ENCODE measurements at regions not wholly inside any gene's neighbourhood (a gene's known extent, or its start where the extent isn't known, plus 50 kb on each side); places are given as distances from the start of the nearest gene placed in this dataset.

GRCh38 chr10:111179514-111179913 lies 102.7 kb downstream of the ADRA2A start:
- Histone ChIP-seq H3T11ph (ENCODE audit: low read length) (no peak overlapping the region), H3K14ac (ENCODE audit: insufficient read depth, low read length) (no peak overlapping the region), H3K18ac (ENCODE audit: insufficient read length, low read depth, low read length) (no peak overlapping the region), H4K8ac (replicated peaks; ENCODE audit: insufficient read length, low read depth, low read length) (no peak overlapping the region), H2BK5ac (ENCODE audit: insufficient read length, low read length) (no peak overlapping the region), H3K23ac (ENCODE audit: insufficient read length, low read depth, low read length) (no peak overlapping the region), H3K9ac (ENCODE audit: extremely low read depth, insufficient read length, low read length) (no peak overlapping the region), H2BK120ac (ENCODE audit: low read depth, low read length, poor library complexity, severe bottlenecking) (no peak overlapping the region), H3K27ac (ENCODE audit: insufficient read length, low read depth, low read length) (no peak overlapping the region), H3K23me2 (ENCODE audit: insufficient read length, low read depth, low read length, poor library complexity, severe bottlenecking) (no peaks in the 10 kb centered on the region), H3K4me2 (ENCODE audit: insufficient read depth, insufficient read length, low read length) (no peak overlapping the region), H3K79me1 (ENCODE audit: insufficient read depth, low read depth, low read length, poor library complexity, severe bottlenecking) (no peaks in the 10 kb centered on the region), H2BK15ac (ENCODE audit: low read depth, low read length) (no peak overlapping the region), H3K27me3 (ENCODE audit: insufficient read depth, low read length) (no peaks in the 10 kb centered on the region), H3K56ac (ENCODE audit: insufficient read length, low read depth, low read length) (no peak overlapping the region), H2BK12ac (ENCODE audit: insufficient read length, low read depth, low read length) (no peak overlapping the region), H4K91ac (ENCODE audit: insufficient read length, low read depth, low read length) (no peak overlapping the region), H4K20me1 (ENCODE audit: control insufficient read depth, insufficient read depth, insufficient read length) (no peaks in the 10 kb centered on the region), H3K79me2 (ENCODE audit: insufficient read depth, low read length) (no peaks in the 10 kb centered on the region), H3K9me3 (ENCODE audit: control insufficient read depth, low read depth, low read length) (no peaks in the 10 kb centered on the region), H2BK20ac (ENCODE audit: low read depth, low read length, poor library complexity, severe bottlenecking) (no peak overlapping the region), H2AK5ac (ENCODE audit: insufficient read length, low read length) (no peak overlapping the region), H4K5ac (ENCODE audit: insufficient read length, low read depth, low read length) (no peak overlapping the region), H3K4ac (ENCODE audit: low read depth, low read length) (no peak overlapping the region), H2AFZ (ENCODE audit: low read length) (no peak overlapping the region), H3K4me1 (ENCODE audit: insufficient read depth, low read length) (no peaks in the 10 kb centered on the region)
- TF ChIP-seq CTCF (conservative IDR thresholded peaks at IDR 0.05): no peak
- Mint-ChIP-seq H3K27ac (no peak overlapping the region), H3K27me3 (ENCODE audit: low read depth) (no peaks in the 10 kb centered on the region), H3K4me1 (peaks cover 6 to 8% of the 10 kb centered on the region in 2 experiments; a peak in 3 of 4 replicates), H3K4me3 (no peak overlapping the region), H3K9me3 (peaks cover 0 to 3% of the 10 kb centered on the region in 2 experiments; a peak in 3 of 5 replicates), H3K36me3 (ENCODE audit: insufficient read depth in 1 of 3, low read depth in 3 of 3) (no peaks in the 10 kb centered on the region)
- no CpG with 5 or more reads among the region's 2 CpGs for WGBS (ENCODE audit: extremely low coverage, insufficient read length, low lambda C conversion rate)
- no peak for DNase-seq
